Hypothalamus (tissue), 51 donors: ENCODE measurements at regions not wholly inside any gene's neighbourhood (a gene's known extent, or its start where the extent isn't known, plus 50 kb on each side); places are given as distances from the start of the nearest gene placed in this dataset.

ENCODE experiments used
- DNase-seq, 51 donors: peaks; one replicate each; lab custom pipeline; 2025; lab: John Stamatoyannopoulos, UW

- peak in 1 of 51 donors; percentile 24 for DNase-seq
These were observed 115.8 kb downstream of the SYT10 start for GRCh38 chr12:33323823-33324222.

- no peak for DNase-seq
These were observed 117.1 kb downstream of the SYT10 start for GRCh38 chr12:33322519-33322918.

- no peak for DNase-seq
These were observed 121.9 kb downstream of the SYT10 start for GRCh38 chr12:33317746-33318145.

GRCh38 chr12:33314223-33314622 lies 125.4 kb downstream of the SYT10 start:
- no peak for DNase-seq

- DNase-seq, result no peak
These were observed 126.1 kb downstream of the SYT10 start for GRCh38 chr12:33313476-33313875.

GRCh38 chr12:33310471-33310870 lies 129.1 kb downstream of the SYT10 start:
- DNase-seq, result no peak

- DNase-seq, result no peak
These were observed 135.4 kb downstream of the SYT10 start for GRCh38 chr12:33304176-33304575.

- no peak for DNase-seq
These were observed 143.1 kb downstream of the SYT10 start for GRCh38 chr12:33296529-33296928.

GRCh38 chr12:33290703-33291102 lies 148.9 kb downstream of the SYT10 start:
- DNase-seq, result no peak

- DNase-seq, result no peak
These were observed 156.6 kb downstream of the SYT10 start for GRCh38 chr12:33283054-33283453.

- no peak for DNase-seq
These were observed 162.2 kb downstream of the SYT10 start for GRCh38 chr12:33277376-33277775.

GRCh38 chr12:33267641-33268040 lies 172.0 kb downstream of the SYT10 start:
- DNase-seq, result no peak

- no peak for DNase-seq
These were observed 173.7 kb downstream of the SYT10 start for GRCh38 chr12:33265900-33266299.

- no peak for DNase-seq
These were observed 174.4 kb downstream of the SYT10 start for GRCh38 chr12:33265033-33265731.

GRCh38 chr12:33253178-33253577 lies 186.4 kb downstream of the SYT10 start:
- no peak for DNase-seq

- no peak for DNase-seq
These were observed 188.1 kb downstream of the SYT10 start for GRCh38 chr12:33251548-33251947.

- no peak for DNase-seq
These were observed 191.3 kb downstream of the SYT10 start for GRCh38 chr12:33248364-33248763.

GRCh38 chr12:33247625-33248024 lies 192.0 kb downstream of the SYT10 start:
- DNase-seq, result no peak

- DNase-seq, result no peak
These were observed 194.2 kb downstream of the SYT10 start for GRCh38 chr12:33245434-33245833.

GRCh38 chr12:33226671-33227070 lies 212.9 kb downstream of the SYT10 start:
- DNase-seq, result no peak

- DNase-seq, result no peak
These were observed 215.7 kb downstream of the SYT10 start for GRCh38 chr12:33223956-33224355.

GRCh38 chr12:33222357-33222756 lies 217.3 kb downstream of the SYT10 start:
- no peak for DNase-seq

GRCh38 chr12:33205981-33206380 lies 233.6 kb downstream of the SYT10 start:
- DNase-seq, result no peak
